Stimulated activated CD4-positive, alpha-beta T cell treated with anti-CD3 and anti-CD28 coated beads, TNF-alpha, amount 100 ng/mL, for 48 hours (primary cell): ENCODE measurements at regions not wholly inside any gene's neighbourhood (a gene's known extent, or its start where the extent isn't known, plus 50 kb on each side); places are given as distances from the start of the nearest gene placed in this dataset.
"Not testable (repeated sequence)": the region's sequence is repeated elsewhere in the genome, so short reads cannot be mapped to it uniquely, and the experiment has no call there.

Source experiments
- DNase-seq, 3 donors: peaks; one replicate each; pipeline ENCODE4 v3.0.0-alpha.2; 2020; ENCODE audit warnings: low read depth in 3 of 3

- DNase-seq: no peak
These were observed 150.2 kb upstream of the FZD8 start for GRCh38 chr10:35792291-35792690.

- DNase-seq: no peak
These were observed 147.9 kb upstream of the FZD8 start for GRCh38 chr10:35789996-35790395.

DNA sequence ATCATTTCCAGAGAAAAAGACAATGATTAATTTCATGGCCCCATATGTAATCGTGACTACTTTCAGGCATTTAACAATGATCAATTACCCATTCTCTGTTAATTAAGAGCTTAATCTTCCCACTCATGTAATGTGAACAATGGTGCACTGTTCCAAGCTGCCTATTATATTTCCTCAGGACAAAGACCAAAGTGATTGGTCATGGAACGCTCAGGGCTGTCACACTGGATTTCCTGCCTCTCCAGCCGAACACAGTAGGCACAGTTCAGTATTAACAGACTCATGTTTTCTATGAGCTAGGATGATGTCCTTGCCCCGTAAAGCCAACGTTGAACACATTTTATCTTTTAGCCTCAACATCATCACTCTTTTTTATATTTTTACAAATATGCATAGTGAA, 142.7 kb upstream of the FZD8 start:
- DNase-seq: no peak

DNA sequence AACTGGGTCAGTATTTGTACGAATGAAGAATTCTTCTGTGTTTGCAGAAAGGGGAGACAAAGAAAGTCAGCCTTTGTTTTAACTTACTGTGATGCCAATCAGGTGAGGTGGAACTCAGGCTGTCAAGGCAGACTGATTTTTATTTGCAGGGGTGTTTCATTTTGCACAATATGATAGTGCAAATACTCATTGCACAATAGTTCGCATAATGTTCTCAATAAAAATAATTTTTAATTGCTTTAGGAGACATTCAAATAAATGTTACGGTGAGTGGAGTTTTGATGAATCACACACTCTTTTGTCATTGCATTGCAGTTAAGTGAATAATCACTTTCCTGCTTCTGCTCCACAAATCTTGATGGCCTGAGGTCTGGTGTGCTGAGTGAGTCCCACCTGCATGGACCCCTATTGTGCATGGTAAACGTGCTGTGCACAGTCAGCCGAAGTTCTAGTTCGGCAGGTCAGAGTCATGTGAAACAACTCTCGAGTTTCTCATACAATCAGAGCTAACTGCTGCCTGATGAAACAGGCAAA, 141.3 kb upstream of the FZD8 start:
- DNase-seq: no peak

DNA sequence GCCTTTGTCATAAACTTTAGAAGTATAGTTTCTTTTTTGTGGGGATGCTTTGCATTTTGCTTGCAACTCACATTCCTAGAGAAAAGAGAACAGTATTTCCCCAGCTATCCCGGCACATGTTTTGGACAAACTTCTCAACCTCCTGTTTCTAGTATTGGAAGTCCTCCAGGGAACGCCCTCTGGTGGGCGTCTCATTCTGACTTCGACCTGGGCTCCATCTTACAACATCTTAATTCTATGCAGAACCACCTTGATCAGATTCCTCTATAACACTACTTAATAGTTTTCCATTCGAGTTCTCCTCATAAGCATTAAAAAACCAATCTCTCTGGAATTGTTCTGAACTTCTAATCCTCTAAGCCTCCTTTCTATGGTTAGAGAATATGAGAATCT, 139.5 kb upstream of the FZD8 start:
- no peak for DNase-seq

GRCh38 chr10:35780970-35781642, 139.0 kb upstream of the FZD8 start:
- DNase-seq: no peak

GRCh38 chr10:35778306-35778705, 136.2 kb upstream of the FZD8 start:
- no peak for DNase-seq

DNA sequence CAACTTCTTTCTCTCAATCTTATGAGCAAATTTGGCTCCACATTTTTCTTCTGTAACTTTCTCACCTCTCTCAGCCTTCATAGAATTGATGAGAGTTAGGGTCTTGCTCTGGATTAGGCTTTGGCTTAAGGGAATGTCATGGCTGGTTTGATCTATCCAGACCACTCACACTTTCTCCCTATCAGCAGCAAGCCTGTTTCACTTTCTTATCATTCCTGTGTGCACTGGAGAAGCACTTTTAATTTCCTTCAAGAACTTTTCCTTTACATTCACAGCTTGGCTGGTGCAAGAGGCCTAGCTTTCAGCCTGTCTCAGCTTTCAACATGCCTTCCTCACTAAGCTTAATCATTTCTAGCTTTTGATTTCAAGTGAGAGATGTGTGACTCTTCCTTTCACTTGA, 134.5 kb upstream of the FZD8 start:
- DNase-seq: not testable (repeated sequence)

- no peak for DNase-seq
These were observed 132.0 kb upstream of the FZD8 start for GRCh38 chr10:35774109-35774508.

DNA sequence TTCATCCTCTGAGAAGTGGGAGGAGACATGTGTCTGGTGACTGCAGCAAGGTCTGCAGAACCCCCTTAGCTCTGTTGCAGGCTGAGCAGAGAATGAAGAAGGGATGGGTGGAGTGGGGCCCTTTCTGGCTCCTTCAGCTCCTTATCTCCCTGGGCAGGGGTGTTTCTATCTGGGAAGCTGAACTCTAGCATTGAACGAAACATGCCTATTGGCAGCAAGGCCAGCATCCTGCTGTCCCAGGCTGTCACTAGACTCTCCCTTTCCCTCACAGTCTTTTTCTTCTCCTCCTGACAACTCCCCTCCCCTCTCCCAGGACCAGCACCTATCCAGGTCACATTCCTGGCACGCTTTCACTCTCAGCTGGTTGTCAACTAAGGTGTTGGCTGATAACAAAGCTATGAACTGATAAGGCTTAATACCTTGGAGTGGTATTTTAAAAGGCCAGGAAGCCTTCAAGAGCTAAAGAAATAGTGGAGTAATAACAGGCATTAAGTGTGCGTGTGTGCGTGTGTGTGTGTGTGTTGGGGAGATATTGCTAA, 128.8 kb upstream of the FZD8 start:
- DNase-seq: no peak

GRCh38 chr10:35769795-35770194, 127.7 kb upstream of the FZD8 start:
- no peak for DNase-seq

- no peak for DNase-seq
These were observed 126.6 kb upstream of the FZD8 start for GRCh38 chr10:35768731-35769130.

GRCh38 chr10:35768011-35768410, 125.9 kb upstream of the FZD8 start:
- DNase-seq: no peak

GRCh38 chr10:35765996-35766395, 123.9 kb upstream of the FZD8 start:
- DNase-seq: no peak

- no peak for DNase-seq
These were observed 123.0 kb upstream of the FZD8 start for GRCh38 chr10:35765066-35765527.

- no peak for DNase-seq
These were observed 120.4 kb upstream of the FZD8 start for GRCh38 chr10:35762311-35763030.

GRCh38 chr10:35758076-35758475, 116.0 kb upstream of the FZD8 start:
- no peak for DNase-seq

DNA sequence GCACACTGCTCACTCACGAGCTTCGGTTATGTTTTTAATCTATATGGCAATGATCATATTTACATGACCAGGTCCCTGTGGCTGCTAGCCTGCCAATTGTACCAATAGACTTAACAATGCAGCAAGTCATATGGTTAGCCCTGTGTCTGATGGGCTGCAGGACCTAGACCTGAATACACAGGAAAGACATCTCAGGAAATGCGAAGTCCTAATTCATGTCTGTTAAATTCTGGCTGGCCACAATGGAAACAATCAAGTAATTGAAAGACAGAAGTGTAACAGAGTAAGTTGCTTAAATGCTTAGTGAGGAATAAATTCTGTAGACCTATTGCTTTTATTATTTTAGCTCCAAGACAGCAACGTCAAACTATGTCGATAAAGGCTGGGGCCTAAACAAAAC, 112.4 kb upstream of the FZD8 start:
- DNase-seq: no peak

GRCh38 chr10:35752469-35753461, 110.7 kb upstream of the FZD8 start:
- DNase-seq: no peak

DNA sequence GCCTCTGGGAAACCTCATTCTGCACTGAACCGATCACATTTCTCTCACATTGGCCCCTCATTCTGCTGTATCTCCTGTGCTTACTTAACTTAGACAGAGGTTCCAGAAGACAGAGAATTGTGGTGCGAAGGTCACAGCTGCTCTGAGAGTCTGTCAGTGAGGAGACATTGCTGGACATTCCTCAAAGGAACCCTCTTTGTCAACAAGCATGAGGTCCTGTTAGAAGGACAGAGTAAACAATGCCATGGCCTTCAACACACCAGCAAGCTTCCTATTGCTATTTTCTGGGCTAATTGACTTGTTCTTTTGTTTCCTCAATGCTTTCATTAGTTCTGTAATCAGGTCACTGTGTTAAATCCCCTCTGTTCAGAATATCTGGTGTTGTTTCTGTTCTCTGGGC, 109.3 kb upstream of the FZD8 start:
- DNase-seq: no peak

DNA sequence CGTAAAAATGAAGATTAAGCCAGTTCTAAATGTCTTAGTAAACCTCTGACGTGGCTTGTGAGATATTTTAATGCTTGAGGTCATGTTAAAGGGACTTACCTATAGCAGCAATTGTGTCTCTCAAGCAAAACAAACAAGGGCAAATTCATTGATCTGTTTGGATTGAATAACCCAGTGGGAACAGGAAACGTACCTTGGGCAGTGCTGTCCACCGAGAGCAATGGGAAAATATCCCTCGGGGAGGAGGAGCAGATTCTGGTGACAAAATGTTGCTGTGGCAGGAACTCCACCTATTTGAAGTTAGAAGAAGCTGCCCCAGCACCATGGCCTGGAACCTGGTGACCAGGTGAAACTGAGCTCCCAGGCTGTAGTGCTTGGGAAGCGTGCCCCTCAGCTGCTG, 107.1 kb upstream of the FZD8 start:
- no peak for DNase-seq
